GM19468 (cell line): ENCODE measurements at regions not wholly inside any gene's neighbourhood (a gene's known extent, or its start where the extent isn't known, plus 50 kb on each side); places are given as distances from the start of the nearest gene placed in this dataset.

Experiments
- ATAC-seq: cut with Tn5 transposase; IDR thresholded peaks from one replicate; pipeline ENCODE4 v1.9.1; 2021; ENCODE audit warnings: mild to moderate bottlenecking, moderate library complexity, moderate number of reproducible peaks; ENCODE audit not compliant: unreplicated experiment; ENCODE audit errors: extremely low read depth

GRCh38 chr12:34354239-34355200 is 332.2 kb downstream of the ALG10 start:
- ATAC-seq, result no peak

- ATAC-seq, result no peak
Observed at GRCh38 chr12:34356233-34356987, 334.1 kb downstream of the ALG10 start.

- no peak for ATAC-seq
Observed at GRCh38 chr12:34357791-34358190, 335.5 kb downstream of the ALG10 start.

GRCh38 chr12:34358198-34358597 is 335.9 kb downstream of the ALG10 start:
- ATAC-seq, result no peak

- ATAC-seq, result no peak
Observed at GRCh38 chr12:34361721-34362316, 339.5 kb downstream of the ALG10 start.

- ATAC-seq, result no peak
Observed at GRCh38 chr12:34363050-34363673, 340.9 kb downstream of the ALG10 start.

- ATAC-seq, result no peak
Observed at GRCh38 chr12:34368079-34368478, 345.8 kb downstream of the ALG10 start.

- no peak for ATAC-seq
Observed at GRCh38 chr12:34371050-34371449, 348.8 kb downstream of the ALG10 start.

- ATAC-seq, result no peak
Observed at GRCh38 chr12:34372003-34372402, 349.7 kb downstream of the ALG10 start.

- ATAC-seq, result no peak
Observed at GRCh38 chr12:34373926-34374325, 351.6 kb downstream of the ALG10 start.

GRCh38 chr12:34376133-34376799 is 354.0 kb downstream of the ALG10 start:
- no peak for ATAC-seq

- no peak for ATAC-seq
Observed at GRCh38 chr12:34377243-34378035, 355.1 kb downstream of the ALG10 start.

GRCh38 chr12:34379142-34379541 is 356.8 kb downstream of the ALG10 start:
- no peak for ATAC-seq

- ATAC-seq, result no peak
Observed at GRCh38 chr12:34384693-34385092, 362.4 kb downstream of the ALG10 start.

GRCh38 chr12:34386016-34386415 is 363.7 kb downstream of the ALG10 start:
- no peak for ATAC-seq

- ATAC-seq, result no peak
Observed at GRCh38 chr12:34386621-34387255, 364.4 kb downstream of the ALG10 start.

GRCh38 chr12:34387711-34388635 is 365.7 kb downstream of the ALG10 start:
- ATAC-seq, result no peak
